ENCODE measurements at regions not wholly inside any gene's neighbourhood (a gene's known extent, or its start where the extent isn't known, plus 50 kb on each side); places are given as distances from the start of the nearest gene placed in this dataset.

- TF ChIP-seq CTCF (IDR thresholded peaks at IDR 0.05), result no peak
- no peak for TF ChIP-seq EP300 (IDR thresholded peaks at IDR 0.05)
- no peak for TF ChIP-seq POLR2AphosphoS5 (IDR thresholded peaks at IDR 0.05)
- no peak for TF ChIP-seq POLR2A (IDR thresholded peaks at IDR 0.05)
These were observed 75.5 kb upstream of the ELOVL5 start for GRCh38 chr6:53424300-53424699.
